HG03354 (cell line): ENCODE measurements at regions not wholly inside any gene's neighbourhood (a gene's known extent, or its start where the extent isn't known, plus 50 kb on each side); places are given as distances from the start of the nearest gene placed in this dataset.

Source experiments
- ATAC-seq: cut with Tn5 transposase; IDR thresholded peaks from one replicate; pipeline ENCODE4 v1.9.1; 2021; ENCODE audit warnings: mild to moderate bottlenecking; ENCODE audit not compliant: unreplicated experiment, poor library complexity, severe bottlenecking

GRCh38 chr20:24880356-24880755 is 68.7 kb upstream of the CST7 start:
- ATAC-seq: no peak

GRCh38 chr20:24890286-24890685 is 58.8 kb upstream of the CST7 start:
- ATAC-seq: no peak

- ATAC-seq: no peak
These were observed 57.3 kb upstream of the CST7 start for GRCh38 chr20:24891546-24892393.

- ATAC-seq: no peak
These were observed 56.5 kb upstream of the CST7 start for GRCh38 chr20:24892522-24892921.

- no peak for ATAC-seq
These were observed 56.1 kb upstream of the CST7 start for GRCh38 chr20:24892931-24893330.

- ATAC-seq: no peak
These were observed 54.6 kb upstream of the CST7 start for GRCh38 chr20:24894488-24894887.

- no peak for ATAC-seq
These were observed 54.1 kb upstream of the CST7 start for GRCh38 chr20:24894967-24895366.

- no peak for ATAC-seq
These were observed 53.6 kb upstream of the CST7 start for GRCh38 chr20:24895431-24895830.

- no peak for ATAC-seq
These were observed 53.0 kb upstream of the CST7 start for GRCh38 chr20:24895898-24896658.

GRCh38 chr20:24896984-24897383 is 52.1 kb upstream of the CST7 start:
- no peak for ATAC-seq

GRCh38 chr20:24897974-24898373 is 51.1 kb upstream of the CST7 start:
- ATAC-seq: no peak

GRCh38 chr20:24899153-24899552 is 49.9 kb upstream of the CST7 start:
- no peak for ATAC-seq
